K562 (cell line): ENCODE measurements at regions not wholly inside any gene's neighbourhood (a gene's known extent, or its start where the extent isn't known, plus 50 kb on each side); places are given as distances from the start of the nearest gene placed in this dataset.
"Not testable (repeated sequence)": the region's sequence is repeated elsewhere in the genome, so short reads cannot be mapped to it uniquely, and the experiment has no call there.

Experiments
- ATAC-seq: fragments of 200-7000 bp; cut with Tn5 transposase; 3 replicates; pipeline ENCODE4 v1.9.1; 2020; ENCODE audit warnings: moderate library complexity
- BruUV-seq: library from RNA; stranded (reverse); fragments of 400-500 nt; replicated peaks from 2 replicates; lab custom pipeline; 2021; lab: Mats Ljungman, UMichigan
- CTCF ChIA-PET: fragments of 300-600 bp; formaldehyde crosslinking; extraction: SDS; loops from one replicate; lab custom pipeline; 2021; ENCODE audit warnings: low intra/inter-chr PET ratio; lab: Yijun Ruan, JAX
- POLR2A ChIA-PET: fragments of 300-600, 350-650 bp; sonication (Branson Sonifier 250); formaldehyde crosslinking; extraction: SDS; loops from one replicate; lab custom pipeline; 2021; ENCODE audit warnings: antibody characterized with exemption, inconsistent platforms; lab: Yijun Ruan, JAX
- DNase-seq, 4 experiments: peaks; one replicate each; pipeline versions ENCODE4 v3.0.0 to v3.0.0-alpha.2; 2011 to 2018; ENCODE audit warnings: low spot score in 3 of 4, mixed read lengths in 3 of 4; ENCODE audit errors: extremely low read depth in 1 of 4
- FAIRE-seq: peaks from 2 replicates; lab custom pipeline; 2011; peaks lifted over from hg19 to GRCh38; lab: Jason Lieb, UNC
- H2AFZ ChIP-seq: 2 replicates; pipeline ENCODE4 v1.6.0; 2011; ENCODE audit warnings: low read depth, low read length, control low read depth, inconsistent platforms
- H3K27ac ChIP-seq: fragments of 200-600 bp; 3 replicates; pipeline ENCODE4 v1.8.0; 2011; ENCODE audit warnings: low read depth, mild to moderate bottlenecking, control low read depth, inconsistent platforms, low read length, moderate library complexity, mixed read lengths; ENCODE audit errors: extremely low read depth
- H3K27me3 ChIP-seq, 2 experiments: fragments of 300-600 bp in 1 of 2; 2 replicates in 1 of 2; 3 replicates in 1 of 2; pipeline versions ENCODE4 v1.6.0 to v1.8.0; 2011; ENCODE audit warnings: inconsistent platforms in 2 of 2, low read length in 2 of 2, mild to moderate bottlenecking in 1 of 2, mixed read lengths in 1 of 2, moderate library complexity in 1 of 2; ENCODE audit not compliant: control insufficient read depth in 2 of 2, insufficient read depth in 2 of 2
- H3K36me3 ChIP-seq: fragments of 300-600 bp; 3 replicates; pipeline ENCODE4 v1.8.0; 2011; ENCODE audit warnings: mild to moderate bottlenecking, low read length, inconsistent platforms; ENCODE audit not compliant: control insufficient read depth, insufficient read depth
- H3K4me1 ChIP-seq, 2 experiments: fragments of 200-600 bp in 1 of 2; replicated peaks in 1 of 2; 2 replicates in 1 of 2; 3 replicates in 1 of 2; pipeline versions ENCODE4 v1.5.1 to v1.8.0; 2011; ENCODE audit warnings: inconsistent platforms in 2 of 2, low read length in 2 of 2, mild to moderate bottlenecking in 1 of 2, mixed read lengths in 1 of 2, moderate library complexity in 1 of 2; ENCODE audit not compliant: control insufficient read depth in 2 of 2, insufficient read depth in 2 of 2
- H3K4me2 ChIP-seq: 2 replicates; pipeline ENCODE4 v1.6.1; 2011; ENCODE audit warnings: low read length, control low read depth, inconsistent platforms, mixed read lengths; ENCODE audit not compliant: insufficient read depth
- H3K4me3 ChIP-seq: fragments of 200-600 bp; sonication (generic), shearing (Covaris generic); 2 replicates; pipeline ENCODE4 v1.5.1; 2016; ENCODE audit warnings: control low read depth, inconsistent platforms
- H3K79me2 ChIP-seq: fragments of 200-600 bp; 3 replicates; pipeline ENCODE4 v1.8.0; 2011; ENCODE audit warnings: low read length, inconsistent platforms; ENCODE audit not compliant: control insufficient read depth, insufficient read depth
- H3K9ac ChIP-seq, 2 experiments: 2 replicates each; pipeline versions ENCODE4 v1.6.0 to v1.6.1; 2011; ENCODE audit warnings: low read depth in 2 of 2, low read length in 2 of 2, control low read depth in 1 of 2, inconsistent platforms in 1 of 2, mild to moderate bottlenecking in 1 of 2, mixed read lengths in 1 of 2; ENCODE audit not compliant: insufficient read depth in 1 of 2
- H3K9me1 ChIP-seq: one replicate; pipeline ENCODE4 v1.6.0; 2011; ENCODE audit warnings: inconsistent platforms, mild to moderate bottlenecking, low read length, moderate library complexity; ENCODE audit not compliant: control insufficient read depth, insufficient read depth
- H3K9me3 ChIP-seq: replicated peaks from 2 replicates; pipeline ENCODE4 v1.5.1; 2011; ENCODE audit warnings: low read depth, low read length, inconsistent platforms; ENCODE audit not compliant: control insufficient read depth, insufficient read depth
- H4K20me1 ChIP-seq: replicated peaks from 2 replicates; pipeline ENCODE4 v1.6.1; 2011; ENCODE audit warnings: low read length, inconsistent platforms, mixed read lengths; ENCODE audit not compliant: control insufficient read depth, insufficient read depth
- PPARD ChIP-seq: fragments of 250-450 bp; sonication (Bioruptor Pico); IDR thresholded peaks from 2 replicates; pipeline ENCODE4 v1.8.0; 2022; ENCODE audit warnings: inconsistent platforms, mild to moderate bottlenecking, moderate library complexity
- ZFP36 ChIP-seq: fragments of 150-350 bp; IDR thresholded peaks from 2 replicates; pipeline ENCODE4 v1.6.1; 2018; ENCODE audit warnings: low read length, low read depth; ENCODE audit not compliant: partially characterized antibody
- WGBS: fragments of 100-300 bp; shearing (Covaris generic); methylation state at CpG from one replicate; pipeline ENCODE4 v1.1.6; 2016; ENCODE audit warnings: low coverage, mixed read lengths; ENCODE audit not compliant: insufficient coverage; ENCODE audit errors: missing lambda C conversion rate; 5-methylcytosine and 5-hydroxymethylcytosine counted together
- in situ Hi-C: fragments of 300-500 bp; cut with MboI; formaldehyde crosslinking; loops from 4 replicates; pipeline ENCODE4 v1.15.0; 2018; ENCODE audit warnings: inconsistent platforms, mixed read lengths
- intact Hi-C: fragments of 100-400 bp; cut with micrococcal nuclease; formaldehyde crosslinking; loops from 2 replicates; pipeline ENCODE4 v1.14.2; 2022

- no peak for TF ChIP-seq PPARD
- peak; percentile 50 for TF ChIP-seq ZFP36
- H3K9me1 ChIP-seq = no peaks in the 10 kb centered on the region
- FAIRE-seq = no peak
- no peak overlapping the region for H3K4me3 ChIP-seq
- intact Hi-C loops (no loop called here), in situ Hi-C loops (no loop called here)
- no peaks in the 10 kb centered on the region for H3K9me3 ChIP-seq
- no peaks in the 10 kb centered on the region for H3K27me3 ChIP-seq
- H3K36me3 ChIP-seq = no peaks in the 10 kb centered on the region
- ChIA-PET CTCF (no interaction called here), POLR2A (no interaction called here)
- WGBS = 0% methylated on average over 1 of the region's 1 CpG
- no peaks in the 10 kb centered on the region for H3K4me1 ChIP-seq
- no peak overlapping the region for H3K9ac ChIP-seq
- H3K4me2 ChIP-seq = no peak overlapping the region
- H3K79me2 ChIP-seq = no peaks in the 10 kb centered on the region
- no peak overlapping the region for H3K27ac ChIP-seq
- no peak for ATAC-seq
- no peaks in the 10 kb centered on the region for H4K20me1 ChIP-seq
- no TSS peak for BruUV-seq
- H2AFZ ChIP-seq = no peak overlapping the region
- DNase-seq = no peak
These were observed 62.3 kb downstream of the ATXN7L3B start for GRCh38 chr12:74599932-74600331.

- H3K27ac ChIP-seq, H3K27me3 ChIP-seq, POLR2A ChIA-PET, H3K9me1 ChIP-seq, CTCF ChIA-PET, H3K79me2 ChIP-seq, H3K4me2 ChIP-seq, in situ Hi-C loops, BruUV-seq, DNase-seq, H3K4me3 ChIP-seq, H3K9ac ChIP-seq, H3K36me3 ChIP-seq, intact Hi-C loops, ATAC-seq, FAIRE-seq, H2AFZ ChIP-seq, H3K4me1 ChIP-seq, H3K9me3 ChIP-seq, H4K20me1 ChIP-seq: not testable (repeated sequence)
These were observed 63.2 kb downstream of the ATXN7L3B start for GRCh38 chr12:74600817-74601216.
